GM12878 (cell line): ENCODE measurements at regions not wholly inside any gene's neighbourhood (a gene's known extent, or its start where the extent isn't known, plus 50 kb on each side); places are given as distances from the start of the nearest gene placed in this dataset.

Source experiments
- ATAC-seq: fragments of 200-7000 bp; cut with Tn5 transposase; 3 replicates; pipeline ENCODE4 v1.9.1; 2020; ENCODE audit warnings: mild to moderate bottlenecking, moderate library complexity
- BruUV-seq: library from RNA; stranded (reverse); fragments of 400-500 nt; replicated peaks from 2 replicates; lab custom pipeline; 2021; lab: Mats Ljungman, UMichigan
- CTCF ChIA-PET: fragments of 300-600 bp; sonication (Branson Sonifier 250); formaldehyde crosslinking; extraction: SDS; loops from one replicate; lab custom pipeline; 2021; ENCODE audit warnings: inconsistent platforms; lab: Yijun Ruan, JAX
- POLR2A ChIA-PET: fragments of 350-600 bp; formaldehyde crosslinking; extraction: SDS; loops from one replicate; lab custom pipeline; 2021; ENCODE audit warnings: inconsistent platforms; lab: Charles Lee
- RAD21 ChIA-PET: fragments of 300-600 bp; sonication (Branson Sonifier 250); formaldehyde crosslinking; loops from one replicate; lab custom pipeline; 2023; ENCODE audit warnings: antibody characterized with exemption; ENCODE audit not compliant: unreplicated experiment; lab: Charles Lee
- SMC1A ChIA-PET: fragments of 300-600 bp; sonication (Branson Sonifier 250); formaldehyde crosslinking; loops from one replicate; lab custom pipeline; 2023; ENCODE audit not compliant: unreplicated experiment, uncharacterized antibody; lab: Charles Lee
- DNase-seq: peaks from one replicate; pipeline ENCODE4 v3.0.0-alpha.2; 2011; ENCODE audit warnings: low read depth, low spot score
- FAIRE-seq: peaks from 3 replicates; lab custom pipeline; 2011; peaks lifted over from hg19 to GRCh38; lab: Jason Lieb, UNC
- H2AFZ ChIP-seq: 2 replicates; pipeline ENCODE4 v1.6.0; 2011; ENCODE audit warnings: low read depth, low read length, control low read depth; ENCODE audit not compliant: control insufficient read depth
- H3K27ac ChIP-seq: 2 replicates; pipeline ENCODE4 v1.5.1; 2011; ENCODE audit warnings: control low read depth; ENCODE audit not compliant: control insufficient read depth, insufficient read depth
- H3K27me3 ChIP-seq, 2 experiments: replicated peaks in 1 of 2; 2 replicates each; pipeline versions ENCODE4 v1.6.0 to v1.6.1; 2011; ENCODE audit warnings: low read length in 1 of 2; ENCODE audit not compliant: control insufficient read depth in 2 of 2, insufficient read depth in 2 of 2
- H3K36me3 ChIP-seq, 2 experiments: 2 replicates each; pipeline ENCODE4 v1.5.1; 2011; ENCODE audit warnings: low read length in 1 of 2; ENCODE audit not compliant: control insufficient read depth in 2 of 2, insufficient read depth in 2 of 2
- H3K4me1 ChIP-seq: 2 replicates; pipeline ENCODE4 v1.6.1; 2011; ENCODE audit warnings: mild to moderate bottlenecking, low read length, moderate library complexity, mixed read lengths; ENCODE audit not compliant: control insufficient read depth, insufficient read depth
- H3K4me2 ChIP-seq: 2 replicates; pipeline ENCODE4 v1.6.0; 2011; ENCODE audit warnings: control low read depth; ENCODE audit not compliant: control insufficient read depth, insufficient read depth
- H3K4me3 ChIP-seq: fragments of 200-600 bp; sonication (generic); 2 replicates; pipeline ENCODE4 v1.5.1; 2016
- H3K79me2 ChIP-seq: 2 replicates; pipeline ENCODE4 v1.6.0; 2011; ENCODE audit warnings: low read length; ENCODE audit not compliant: control insufficient read depth, insufficient read depth
- H3K9ac ChIP-seq: 2 replicates; pipeline ENCODE4 v1.8.0; 2011; ENCODE audit warnings: low read length, control low read depth, mixed read lengths; ENCODE audit not compliant: control insufficient read depth, insufficient read depth
- H3K9me3 ChIP-seq: replicated peaks from 3 replicates; pipeline ENCODE4 v1.5.1; 2011; ENCODE audit warnings: mild to moderate bottlenecking, low read length; ENCODE audit not compliant: control insufficient read depth, insufficient read depth
- H4K20me1 ChIP-seq: 2 replicates; pipeline ENCODE4 v1.6.0; 2011; ENCODE audit not compliant: control insufficient read depth, insufficient read depth
- BCL11A ChIP-seq: IDR thresholded peaks from 2 replicates; pipeline ENCODE4 v1.6.1; 2011; ENCODE audit warnings: low read depth, low read length
- CBFB ChIP-seq: IDR thresholded peaks from 2 replicates; pipeline ENCODE4 v1.6.1; 2016; ENCODE audit warnings: antibody characterized with exemption, low read depth
- CBX5 ChIP-seq: sonication (generic); IDR thresholded peaks from 2 replicates; pipeline ENCODE4 v1.6.1; 2016; ENCODE audit warnings: low read depth, moderate library complexity, mild to moderate bottlenecking, inconsistent platforms
- CHD4 ChIP-seq: fragments of 200-600 bp; sonication (generic); IDR thresholded peaks from 2 replicates; pipeline ENCODE4 v1.6.1; 2016; ENCODE audit warnings: mild to moderate bottlenecking
- DPF2 ChIP-seq: fragments of 450-650 bp; IDR thresholded peaks from 2 replicates; pipeline ENCODE4 v1.6.1; 2017; ENCODE audit warnings: mild to moderate bottlenecking
- EZH2 ChIP-seq: IDR thresholded peaks from 2 replicates; pipeline ENCODE4 v1.6.1; 2012; ENCODE audit warnings: low read depth, mild to moderate bottlenecking, control low read depth, inconsistent platforms, low read length, borderline replicate concordance; ENCODE audit not compliant: control insufficient read depth
- GABPA ChIP-seq: IDR thresholded peaks from 2 replicates; pipeline ENCODE4 v1.6.1; 2014; ENCODE audit warnings: antibody characterized with exemption, low read depth, mild to moderate bottlenecking, inconsistent platforms
- HDGF ChIP-seq: fragments of 450-650 bp; IDR thresholded peaks from 2 replicates; pipeline ENCODE4 v1.6.1; 2016; ENCODE audit warnings: antibody characterized with exemption
- JUNB ChIP-seq: IDR thresholded peaks from 2 replicates; pipeline ENCODE4 v1.6.1; 2016; ENCODE audit warnings: antibody characterized with exemption, mild to moderate bottlenecking
- MEF2A ChIP-seq: IDR thresholded peaks from 2 replicates; pipeline ENCODE4 v1.6.1; 2011; ENCODE audit warnings: low read depth, mild to moderate bottlenecking, low read length, moderate library complexity; ENCODE audit not compliant: insufficient read depth
- MYB ChIP-seq: fragments of 150-350 bp; IDR thresholded peaks from 2 replicates; pipeline ENCODE4 v1.6.1; 2014; ENCODE audit warnings: mild to moderate bottlenecking, low read depth, low read length, borderline replicate concordance
- RCOR1 ChIP-seq: conservative IDR thresholded peaks from 2 replicates; pipeline ENCODE4 v1.6.1; 2012; ENCODE audit warnings: low read depth, low read length, improper control_type of control experiment
- SMAD5 ChIP-seq: IDR thresholded peaks from 2 replicates; pipeline ENCODE4 v1.6.1; 2016; ENCODE audit warnings: antibody characterized with exemption, low read depth
- WRNIP1 ChIP-seq: IDR thresholded peaks from 2 replicates; pipeline ENCODE4 v1.6.1; 2011; ENCODE audit warnings: low read depth, low read length, improper control_type of control experiment, borderline replicate concordance
- ZNF384 ChIP-seq: IDR thresholded peaks from 2 replicates; pipeline ENCODE4 v1.6.1; 2012; ENCODE audit warnings: low read depth, mild to moderate bottlenecking, low read length, improper control_type of control experiment, borderline replicate concordance
- ZSCAN29 ChIP-seq: fragments of 450-650 bp; IDR thresholded peaks from 2 replicates; pipeline ENCODE4 v1.6.1; 2017; ENCODE audit warnings: mild to moderate bottlenecking, moderate library complexity
- WGBS: methylation state at CpG from one replicate; pipeline ENCODE4 v1.1.6; 2016; ENCODE audit warnings: low lambda C conversion rate; ENCODE audit not compliant: insufficient replicate concordance, insufficient coverage; ENCODE audit errors: missing lambda C conversion rate; 5-methylcytosine and 5-hydroxymethylcytosine counted together
- in situ Hi-C: fragments of 300-500 bp; cut with MboI; formaldehyde crosslinking; loops from 9 replicates; pipeline ENCODE4 v1.14.3; 2018; ENCODE audit warnings: mixed read lengths
- intact Hi-C: fragments of 100-400 bp; cut with micrococcal nuclease; formaldehyde crosslinking; loops from one replicate; pipeline ENCODE4 v1.14.2; 2022; ENCODE audit not compliant: unreplicated experiment
- TF ChIP-seq, protein P1 (sequence below): fragments of 450-650 bp; IDR thresholded peaks from 2 replicates; pipeline ENCODE4 v1.6.1; 2017; ENCODE audit warnings: borderline replicate concordance
- TF ChIP-seq, protein P2 (sequence below): fragments of 450-650 bp; IDR thresholded peaks from 2 replicates; pipeline ENCODE4 v1.6.1; 2016; ENCODE audit warnings: mild to moderate bottlenecking
- TF ChIP-seq, protein P3 (sequence below): fragments of 450-650 bp; conservative IDR thresholded peaks from 2 replicates; pipeline ENCODE4 v1.6.1; 2017; ENCODE audit warnings: mild to moderate bottlenecking, moderate library complexity
- TF ChIP-seq, protein P4 (sequence below): IDR thresholded peaks from 2 replicates; pipeline ENCODE4 v1.6.1; 2011; ENCODE audit warnings: borderline replicate concordance, low read depth, mild to moderate bottlenecking, moderate library complexity, low read length; ENCODE audit not compliant: insufficient read depth, poor library complexity, severe bottlenecking

DNA sequence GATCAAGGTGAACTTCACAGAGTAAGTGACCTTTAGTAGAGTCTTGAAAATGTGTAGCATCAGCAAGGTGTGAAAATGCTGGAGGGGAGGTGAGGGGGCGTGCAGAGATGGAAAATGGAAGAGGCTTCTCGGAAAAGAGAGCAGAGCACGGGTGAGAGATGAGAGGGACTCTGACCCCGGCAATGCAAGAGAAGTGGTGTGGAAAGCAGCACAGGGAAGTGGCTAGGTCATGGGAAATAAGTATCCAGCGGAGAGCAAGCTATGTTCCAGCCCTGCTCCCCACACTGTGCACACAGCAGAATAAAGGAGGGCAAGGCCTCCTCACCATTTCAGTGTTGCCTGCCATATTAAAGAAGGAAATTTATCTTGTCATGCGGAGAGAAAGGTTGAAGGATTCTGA is 241.7 kb upstream of the DOK6 start:
- in situ Hi-C loops = no loop called here
- H3K27ac ChIP-seq = no peak overlapping the region

More for the DNA sequence above, 241.7 kb upstream of the DOK6 start:
- DNase-seq = no peak
- no peak for ATAC-seq
- TF ChIP-seq CHD4 (no peak), ZSCAN29 (no peak), ZNF384 (no peak), JUNB (no peak), SMAD5 (no peak), MYB (no peak), WRNIP1 (no peak), CBFB (no peak), MEF2A (no peak), GABPA (no peak), BCL11A (no peak), CBX5 (no peak), DPF2 (no peak), RCOR1 (no peak), HDGF (no peak), EZH2 (no peak)
- TF ChIP-seq, protein P1, sequence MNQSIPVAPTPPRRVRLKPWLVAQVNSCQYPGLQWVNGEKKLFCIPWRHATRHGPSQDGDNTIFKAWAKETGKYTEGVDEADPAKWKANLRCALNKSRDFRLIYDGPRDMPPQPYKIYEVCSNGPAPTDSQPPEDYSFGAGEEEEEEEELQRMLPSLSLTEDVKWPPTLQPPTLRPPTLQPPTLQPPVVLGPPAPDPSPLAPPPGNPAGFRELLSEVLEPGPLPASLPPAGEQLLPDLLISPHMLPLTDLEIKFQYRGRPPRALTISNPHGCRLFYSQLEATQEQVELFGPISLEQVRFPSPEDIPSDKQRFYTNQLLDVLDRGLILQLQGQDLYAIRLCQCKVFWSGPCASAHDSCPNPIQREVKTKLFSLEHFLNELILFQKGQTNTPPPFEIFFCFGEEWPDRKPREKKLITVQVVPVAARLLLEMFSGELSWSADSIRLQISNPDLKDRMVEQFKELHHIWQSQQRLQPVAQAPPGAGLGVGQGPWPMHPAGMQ = no peak
- TF ChIP-seq, protein P2, sequence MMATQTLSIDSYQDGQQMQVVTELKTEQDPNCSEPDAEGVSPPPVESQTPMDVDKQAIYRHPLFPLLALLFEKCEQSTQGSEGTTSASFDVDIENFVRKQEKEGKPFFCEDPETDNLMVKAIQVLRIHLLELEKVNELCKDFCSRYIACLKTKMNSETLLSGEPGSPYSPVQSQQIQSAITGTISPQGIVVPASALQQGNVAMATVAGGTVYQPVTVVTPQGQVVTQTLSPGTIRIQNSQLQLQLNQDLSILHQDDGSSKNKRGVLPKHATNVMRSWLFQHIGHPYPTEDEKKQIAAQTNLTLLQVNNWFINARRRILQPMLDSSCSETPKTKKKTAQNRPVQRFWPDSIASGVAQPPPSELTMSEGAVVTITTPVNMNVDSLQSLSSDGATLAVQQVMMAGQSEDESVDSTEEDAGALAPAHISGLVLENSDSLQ = no peak
- TF ChIP-seq, protein P3, sequence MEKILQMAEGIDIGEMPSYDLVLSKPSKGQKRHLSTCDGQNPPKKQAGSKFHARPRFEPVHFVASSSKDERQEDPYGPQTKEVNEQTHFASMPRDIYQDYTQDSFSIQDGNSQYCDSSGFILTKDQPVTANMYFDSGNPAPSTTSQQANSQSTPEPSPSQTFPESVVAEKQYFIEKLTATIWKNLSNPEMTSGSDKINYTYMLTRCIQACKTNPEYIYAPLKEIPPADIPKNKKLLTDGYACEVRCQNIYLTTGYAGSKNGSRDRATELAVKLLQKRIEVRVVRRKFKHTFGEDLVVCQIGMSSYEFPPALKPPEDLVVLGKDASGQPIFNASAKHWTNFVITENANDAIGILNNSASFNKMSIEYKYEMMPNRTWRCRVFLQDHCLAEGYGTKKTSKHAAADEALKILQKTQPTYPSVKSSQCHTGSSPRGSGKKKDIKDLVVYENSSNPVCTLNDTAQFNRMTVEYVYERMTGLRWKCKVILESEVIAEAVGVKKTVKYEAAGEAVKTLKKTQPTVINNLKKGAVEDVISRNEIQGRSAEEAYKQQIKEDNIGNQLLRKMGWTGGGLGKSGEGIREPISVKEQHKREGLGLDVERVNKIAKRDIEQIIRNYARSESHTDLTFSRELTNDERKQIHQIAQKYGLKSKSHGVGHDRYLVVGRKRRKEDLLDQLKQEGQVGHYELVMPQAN = no peak
- TF ChIP-seq, protein P4, sequence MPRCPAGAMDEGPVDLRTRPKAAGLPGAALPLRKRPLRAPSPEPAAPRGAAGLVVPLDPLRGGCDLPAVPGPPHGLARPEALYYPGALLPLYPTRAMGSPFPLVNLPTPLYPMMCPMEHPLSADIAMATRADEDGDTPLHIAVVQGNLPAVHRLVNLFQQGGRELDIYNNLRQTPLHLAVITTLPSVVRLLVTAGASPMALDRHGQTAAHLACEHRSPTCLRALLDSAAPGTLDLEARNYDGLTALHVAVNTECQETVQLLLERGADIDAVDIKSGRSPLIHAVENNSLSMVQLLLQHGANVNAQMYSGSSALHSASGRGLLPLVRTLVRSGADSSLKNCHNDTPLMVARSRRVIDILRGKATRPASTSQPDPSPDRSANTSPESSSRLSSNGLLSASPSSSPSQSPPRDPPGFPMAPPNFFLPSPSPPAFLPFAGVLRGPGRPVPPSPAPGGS = no peak
- no peaks in the 10 kb centered on the region for H3K79me2 ChIP-seq
- H3K4me3 ChIP-seq = no peak overlapping the region
- ChIA-PET RAD21 (no interaction called here), POLR2A (no interaction called here), CTCF (no interaction called here), SMC1A (no interaction called here)
- H3K4me1 ChIP-seq = no peaks in the 10 kb centered on the region
- intact Hi-C loops = no loop called here
- no peaks in the 10 kb centered on the region for H3K27me3 ChIP-seq
- H3K36me3 ChIP-seq = no peaks in the 10 kb centered on the region
- BruUV-seq = no TSS peak
- WGBS = 15% methylated on average over 6 of the region's 6 CpGs
- no peak for FAIRE-seq
- H2AFZ ChIP-seq = no peak overlapping the region
- H3K9ac ChIP-seq = no peak overlapping the region
- no peaks in the 10 kb centered on the region for H3K9me3 ChIP-seq
- no peaks in the 10 kb centered on the region for H4K20me1 ChIP-seq
- H3K4me2 ChIP-seq = no peak overlapping the region
